ENCODE measurements at regions not wholly inside any gene's neighbourhood (a gene's known extent, or its start where the extent isn't known, plus 50 kb on each side); places are given as distances from the start of the nearest gene placed in this dataset.
"Not testable (repeated sequence)": the region's sequence is repeated elsewhere in the genome, so short reads cannot be mapped to it uniquely, and the experiment has no call there.

DNA sequence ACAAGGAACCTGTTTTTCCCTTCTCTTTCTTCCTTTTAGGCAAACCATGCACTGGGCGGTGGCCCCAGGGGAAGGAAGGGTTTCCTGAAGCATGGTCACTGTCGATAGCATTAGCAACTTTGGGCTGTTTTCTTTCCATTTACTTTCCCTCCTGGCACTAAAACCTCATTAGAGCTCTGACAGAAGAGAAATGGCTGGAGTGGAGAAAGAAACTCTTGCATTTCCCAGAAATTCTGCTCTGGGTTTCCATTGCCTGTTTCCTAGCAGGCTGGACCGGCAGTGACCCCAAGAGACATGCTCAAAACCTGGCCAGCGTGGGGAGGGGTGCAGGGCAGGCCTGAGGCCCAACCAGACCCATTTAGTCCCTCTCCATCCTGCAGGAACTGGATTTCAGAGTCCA, 230.7 kb upstream of the CCL2 start:
- H3K27ac ChIP-seq (ENCODE audit: low read depth in 1 of 2, low read length in 2 of 2): no peak overlapping the region
- H3K9ac ChIP-seq (ENCODE audit: low read depth in 1 of 2, low read length in 2 of 2): no peak overlapping the region
- 61% methylated on average over 4 of the region's 4 CpGs for WGBS
- H3K4me3 ChIP-seq (ENCODE audit: low read depth in 1 of 3, low read length in 3 of 3): no peak overlapping the region
- H3K36me3 ChIP-seq (ENCODE audit: control insufficient read depth in 4 of 4, insufficient read depth in 3 of 4, low read depth in 1 of 4, low read length in 3 of 4): no peaks in the 10 kb centered on the region
- peaks cover 0 to 4% (median 0%) of the 10 kb centered on the region in 4 donors for H3K27me3 ChIP-seq (ENCODE audit: control insufficient read depth in 4 of 4, insufficient read depth in 4 of 4, low read length in 3 of 4)
- DNase-seq (ENCODE audit: low spot score): no peak
- no peaks in the 10 kb centered on the region for H3K9me3 ChIP-seq (ENCODE audit: control insufficient read depth in 4 of 4, low read length in 3 of 4)
- no peak for TF ChIP-seq YY1 (IDR thresholded peaks at IDR 0.05)
- no peak for TF ChIP-seq SP1 (IDR thresholded peaks at IDR 0.05)
- no peaks in the 10 kb centered on the region for H3K4me1 ChIP-seq (ENCODE audit: control insufficient read depth in 4 of 4, insufficient read depth in 4 of 4, low read length in 3 of 4)

DNA sequence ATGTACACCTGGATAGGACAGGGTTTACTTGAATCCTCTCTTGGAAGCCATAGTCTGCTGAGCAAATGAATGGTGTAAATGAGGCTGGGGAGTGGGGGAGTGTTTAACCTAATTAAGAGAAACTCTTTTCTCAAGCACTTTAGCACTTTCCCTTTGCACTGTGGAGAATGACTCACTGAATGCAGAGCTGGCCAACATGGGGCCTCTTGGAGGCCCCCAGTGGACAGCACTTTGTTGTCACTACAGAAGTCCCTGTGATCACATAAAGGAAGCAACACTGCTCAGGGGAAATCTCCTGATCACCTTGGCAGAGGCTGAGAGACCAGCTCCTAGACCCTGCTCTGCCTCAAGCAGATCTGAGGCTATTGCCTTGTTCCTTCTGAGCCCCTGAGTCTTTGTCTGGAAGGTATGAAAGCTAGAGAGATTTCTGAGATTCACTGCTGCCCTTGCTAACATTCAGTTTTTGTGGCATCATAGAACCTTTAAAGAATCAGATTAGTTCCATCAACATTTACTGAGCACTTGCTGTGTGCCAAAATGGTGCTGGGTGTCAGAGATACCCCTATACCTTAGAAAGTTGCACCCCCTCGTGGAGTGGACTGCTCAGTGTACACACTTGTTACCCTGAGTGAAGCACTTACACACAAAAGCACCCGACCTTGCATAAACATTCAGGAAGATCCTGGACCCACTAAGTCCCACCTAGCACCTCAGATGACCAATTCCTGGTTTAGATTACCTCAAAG, 230.1 kb upstream of the CCL2 start:
- peaks cover 0 to 1% (median 0%) of the 10 kb centered on the region in 4 donors for H3K9me3 ChIP-seq (ENCODE audit: control insufficient read depth in 4 of 4, low read length in 3 of 4)
- no peak for DNase-seq (ENCODE audit: low spot score)
- TF ChIP-seq, protein P1, sequence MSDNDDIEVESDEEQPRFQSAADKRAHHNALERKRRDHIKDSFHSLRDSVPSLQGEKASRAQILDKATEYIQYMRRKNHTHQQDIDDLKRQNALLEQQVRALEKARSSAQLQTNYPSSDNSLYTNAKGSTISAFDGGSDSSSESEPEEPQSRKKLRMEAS (IDR thresholded peaks at IDR 0.05): no peak
- TF ChIP-seq GABPA (IDR thresholded peaks at IDR 0.05 in 1 of 2, conservative IDR thresholded peaks at IDR 0.05 in 1 of 2) (no peak), FOXA2 (IDR thresholded peaks at IDR 0.05) (no peak), HNF4G (IDR thresholded peaks at IDR 0.05) (no peak), TAF1 (conservative IDR thresholded peaks at IDR 0.05) (no peak), EGR1 (IDR thresholded peaks at IDR 0.05; ENCODE audit: low read depth in 2 of 2) (no peak), RAD21 (IDR thresholded peaks at IDR 0.05) (no peak), RXRA (IDR thresholded peaks at IDR 0.05) (no peak), JUND (IDR thresholded peaks at IDR 0.05) (no peak)
- TF ChIP-seq, protein P2, sequence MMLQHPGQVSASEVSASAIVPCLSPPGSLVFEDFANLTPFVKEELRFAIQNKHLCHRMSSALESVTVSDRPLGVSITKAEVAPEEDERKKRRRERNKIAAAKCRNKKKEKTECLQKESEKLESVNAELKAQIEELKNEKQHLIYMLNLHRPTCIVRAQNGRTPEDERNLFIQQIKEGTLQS (IDR thresholded peaks at IDR 0.05): no peak
- TF ChIP-seq, protein P3, sequence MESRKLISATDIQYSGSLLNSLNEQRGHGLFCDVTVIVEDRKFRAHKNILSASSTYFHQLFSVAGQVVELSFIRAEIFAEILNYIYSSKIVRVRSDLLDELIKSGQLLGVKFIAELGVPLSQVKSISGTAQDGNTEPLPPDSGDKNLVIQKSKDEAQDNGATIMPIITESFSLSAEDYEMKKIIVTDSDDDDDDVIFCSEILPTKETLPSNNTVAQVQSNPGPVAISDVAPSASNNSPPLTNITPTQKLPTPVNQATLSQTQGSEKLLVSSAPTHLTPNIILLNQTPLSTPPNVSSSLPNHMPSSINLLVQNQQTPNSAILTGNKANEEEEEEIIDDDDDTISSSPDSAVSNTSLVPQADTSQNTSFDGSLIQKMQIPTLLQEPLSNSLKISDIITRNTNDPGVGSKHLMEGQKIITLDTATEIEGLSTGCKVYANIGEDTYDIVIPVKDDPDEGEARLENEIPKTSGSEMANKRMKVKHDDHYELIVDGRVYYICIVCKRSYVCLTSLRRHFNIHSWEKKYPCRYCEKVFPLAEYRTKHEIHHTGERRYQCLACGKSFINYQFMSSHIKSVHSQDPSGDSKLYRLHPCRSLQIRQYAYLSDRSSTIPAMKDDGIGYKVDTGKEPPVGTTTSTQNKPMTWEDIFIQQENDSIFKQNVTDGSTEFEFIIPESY (IDR thresholded peaks at IDR 0.05): no peak
- TF ChIP-seq, protein P4, sequence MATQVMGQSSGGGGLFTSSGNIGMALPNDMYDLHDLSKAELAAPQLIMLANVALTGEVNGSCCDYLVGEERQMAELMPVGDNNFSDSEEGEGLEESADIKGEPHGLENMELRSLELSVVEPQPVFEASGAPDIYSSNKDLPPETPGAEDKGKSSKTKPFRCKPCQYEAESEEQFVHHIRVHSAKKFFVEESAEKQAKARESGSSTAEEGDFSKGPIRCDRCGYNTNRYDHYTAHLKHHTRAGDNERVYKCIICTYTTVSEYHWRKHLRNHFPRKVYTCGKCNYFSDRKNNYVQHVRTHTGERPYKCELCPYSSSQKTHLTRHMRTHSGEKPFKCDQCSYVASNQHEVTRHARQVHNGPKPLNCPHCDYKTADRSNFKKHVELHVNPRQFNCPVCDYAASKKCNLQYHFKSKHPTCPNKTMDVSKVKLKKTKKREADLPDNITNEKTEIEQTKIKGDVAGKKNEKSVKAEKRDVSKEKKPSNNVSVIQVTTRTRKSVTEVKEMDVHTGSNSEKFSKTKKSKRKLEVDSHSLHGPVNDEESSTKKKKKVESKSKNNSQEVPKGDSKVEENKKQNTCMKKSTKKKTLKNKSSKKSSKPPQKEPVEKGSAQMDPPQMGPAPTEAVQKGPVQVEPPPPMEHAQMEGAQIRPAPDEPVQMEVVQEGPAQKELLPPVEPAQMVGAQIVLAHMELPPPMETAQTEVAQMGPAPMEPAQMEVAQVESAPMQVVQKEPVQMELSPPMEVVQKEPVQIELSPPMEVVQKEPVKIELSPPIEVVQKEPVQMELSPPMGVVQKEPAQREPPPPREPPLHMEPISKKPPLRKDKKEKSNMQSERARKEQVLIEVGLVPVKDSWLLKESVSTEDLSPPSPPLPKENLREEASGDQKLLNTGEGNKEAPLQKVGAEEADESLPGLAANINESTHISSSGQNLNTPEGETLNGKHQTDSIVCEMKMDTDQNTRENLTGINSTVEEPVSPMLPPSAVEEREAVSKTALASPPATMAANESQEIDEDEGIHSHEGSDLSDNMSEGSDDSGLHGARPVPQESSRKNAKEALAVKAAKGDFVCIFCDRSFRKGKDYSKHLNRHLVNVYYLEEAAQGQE (IDR thresholded peaks at IDR 0.05): no peak
- 47% methylated on average over 2 of the region's 2 CpGs for WGBS
- H3K4me1 ChIP-seq (ENCODE audit: control insufficient read depth in 4 of 4, insufficient read depth in 4 of 4, low read length in 3 of 4): no peaks in the 10 kb centered on the region
- no peaks in the 10 kb centered on the region for H3K36me3 ChIP-seq (ENCODE audit: control insufficient read depth in 4 of 4, insufficient read depth in 3 of 4, low read depth in 1 of 4, low read length in 3 of 4)
- no peak overlapping the region for H3K27ac ChIP-seq (ENCODE audit: low read depth in 1 of 2, low read length in 2 of 2)
- H3K9ac ChIP-seq (ENCODE audit: low read depth in 1 of 2, low read length in 2 of 2): no peak overlapping the region
- H3K27me3 ChIP-seq (ENCODE audit: control insufficient read depth in 4 of 4, insufficient read depth in 4 of 4, low read length in 3 of 4): peaks cover 0 to 4% (median 0%) of the 10 kb centered on the region in 4 donors
- no peak overlapping the region for H3K4me3 ChIP-seq (ENCODE audit: low read depth in 1 of 3, low read length in 3 of 3)

DNA sequence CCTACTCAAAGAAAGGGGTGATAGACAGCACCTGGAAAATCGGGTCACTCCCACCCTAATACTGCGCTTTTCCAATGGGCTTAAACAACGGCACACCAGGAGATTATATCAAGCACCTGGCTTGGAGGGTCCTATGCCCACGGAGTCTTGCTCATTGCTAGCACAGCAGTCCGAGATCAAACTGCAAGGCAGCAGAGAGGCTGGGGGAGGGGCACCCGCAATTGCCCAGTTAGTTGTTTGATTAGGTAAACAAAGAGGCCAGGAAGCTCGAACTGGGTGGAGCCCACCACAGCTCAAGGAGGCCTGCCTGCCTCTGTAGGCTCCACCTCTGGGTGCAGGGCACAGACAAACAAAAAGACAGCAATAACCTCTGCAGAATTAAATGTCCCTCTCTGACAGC, 224.5 kb upstream of the CCL2 start:
- not testable (repeated sequence) for H3K27me3 ChIP-seq (ENCODE audit: control insufficient read depth in 4 of 4, insufficient read depth in 4 of 4, low read length in 3 of 4); H3K9me3 ChIP-seq (ENCODE audit: control insufficient read depth in 4 of 4, low read length in 3 of 4); H3K36me3 ChIP-seq (ENCODE audit: control insufficient read depth in 4 of 4, insufficient read depth in 3 of 4, low read depth in 1 of 4, low read length in 3 of 4); H3K27ac ChIP-seq (ENCODE audit: low read depth in 1 of 2, low read length in 2 of 2); DNase-seq (ENCODE audit: low spot score); H3K4me1 ChIP-seq (ENCODE audit: control insufficient read depth in 4 of 4, insufficient read depth in 4 of 4, low read length in 3 of 4); H3K4me3 ChIP-seq (ENCODE audit: low read depth in 1 of 3, low read length in 3 of 3); H3K9ac ChIP-seq (ENCODE audit: low read depth in 1 of 2, low read length in 2 of 2)
- 59% methylated on average over 7 of the region's 7 CpGs for WGBS

DNA sequence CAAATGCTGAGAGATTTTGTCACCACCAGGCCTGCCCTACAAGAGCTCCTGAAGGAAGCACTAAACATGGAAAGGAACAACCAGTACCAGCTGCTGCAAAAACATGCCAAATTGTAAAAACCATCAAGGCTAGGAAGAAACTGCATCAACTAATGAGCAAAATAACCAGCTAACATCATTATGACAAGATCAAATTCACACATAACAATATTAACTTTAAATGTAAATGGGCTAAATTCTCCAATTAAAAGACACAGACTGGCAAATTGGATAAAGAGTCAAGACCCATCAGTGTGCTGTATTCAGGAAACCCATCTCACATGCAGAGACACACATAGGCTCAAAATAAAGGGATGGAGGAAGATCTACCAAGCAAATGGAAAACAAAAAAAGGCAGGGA, 222.8 kb upstream of the CCL2 start:
- not testable (repeated sequence) for DNase-seq (ENCODE audit: low spot score); H3K27me3 ChIP-seq (ENCODE audit: control insufficient read depth in 4 of 4, insufficient read depth in 4 of 4, low read length in 3 of 4); H3K36me3 ChIP-seq (ENCODE audit: control insufficient read depth in 4 of 4, insufficient read depth in 3 of 4, low read depth in 1 of 4, low read length in 3 of 4); H3K9me3 ChIP-seq (ENCODE audit: control insufficient read depth in 4 of 4, low read length in 3 of 4); H3K9ac ChIP-seq (ENCODE audit: low read depth in 1 of 2, low read length in 2 of 2); H3K27ac ChIP-seq (ENCODE audit: low read depth in 1 of 2, low read length in 2 of 2); H3K4me3 ChIP-seq (ENCODE audit: low read depth in 1 of 3, low read length in 3 of 3); H3K4me1 ChIP-seq (ENCODE audit: control insufficient read depth in 4 of 4, insufficient read depth in 4 of 4, low read length in 3 of 4)

DNA sequence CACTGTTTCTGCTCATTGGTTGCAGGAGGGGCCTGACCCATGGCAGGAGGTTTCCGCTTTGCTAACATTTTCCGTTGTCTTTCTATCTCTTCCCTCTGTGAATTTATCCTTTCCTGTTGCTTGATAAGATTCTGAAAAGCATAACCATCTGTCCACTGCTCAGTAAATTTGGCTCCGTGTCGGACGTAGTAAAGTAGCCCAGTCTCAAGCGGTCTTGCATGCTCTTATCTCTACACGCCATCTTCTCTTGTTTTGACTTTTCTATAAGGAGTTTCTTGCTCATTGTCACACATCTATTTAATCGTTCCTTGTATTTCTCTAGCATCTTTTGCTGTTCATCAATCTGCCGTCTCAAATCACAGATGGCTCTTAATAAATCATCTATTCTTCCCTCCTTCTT, 216.3 kb upstream of the CCL2 start:
- H3K9ac ChIP-seq (ENCODE audit: low read depth in 1 of 2, low read length in 2 of 2); H3K4me3 ChIP-seq (ENCODE audit: low read depth in 1 of 3, low read length in 3 of 3); H3K27ac ChIP-seq (ENCODE audit: low read depth in 1 of 2, low read length in 2 of 2); H3K36me3 ChIP-seq (ENCODE audit: control insufficient read depth in 4 of 4, insufficient read depth in 3 of 4, low read depth in 1 of 4, low read length in 3 of 4); H3K27me3 ChIP-seq (ENCODE audit: control insufficient read depth in 4 of 4, insufficient read depth in 4 of 4, low read length in 3 of 4); H3K9me3 ChIP-seq (ENCODE audit: control insufficient read depth in 4 of 4, low read length in 3 of 4); DNase-seq (ENCODE audit: low spot score); H3K4me1 ChIP-seq (ENCODE audit: control insufficient read depth in 4 of 4, insufficient read depth in 4 of 4, low read length in 3 of 4): not testable (repeated sequence)
- 61% methylated on average over 9 of the region's 9 CpGs for WGBS

Data from liver (tissue), 7 donors.